MM.1S (cell line): ENCODE measurements at regions not wholly inside any gene's neighbourhood (a gene's known extent, or its start where the extent isn't known, plus 50 kb on each side); places are given as distances from the start of the nearest gene placed in this dataset.

Source experiments
- EZH2phosphoT487 ChIP-seq: fragments of 300-600 bp; sonication (generic); IDR thresholded peaks from 2 replicates; pipeline ENCODE4 v1.6.1; 2018; ENCODE audit warnings: antibody characterized with exemption, low read length
- TF ChIP-seq, protein P1 (sequence below): fragments of 300-600 bp; sonication (generic); IDR thresholded peaks from 2 replicates; pipeline ENCODE4 v1.5.1; 2016; ENCODE audit warnings: antibody characterized with exemption, low read length, mixed read lengths

DNA sequence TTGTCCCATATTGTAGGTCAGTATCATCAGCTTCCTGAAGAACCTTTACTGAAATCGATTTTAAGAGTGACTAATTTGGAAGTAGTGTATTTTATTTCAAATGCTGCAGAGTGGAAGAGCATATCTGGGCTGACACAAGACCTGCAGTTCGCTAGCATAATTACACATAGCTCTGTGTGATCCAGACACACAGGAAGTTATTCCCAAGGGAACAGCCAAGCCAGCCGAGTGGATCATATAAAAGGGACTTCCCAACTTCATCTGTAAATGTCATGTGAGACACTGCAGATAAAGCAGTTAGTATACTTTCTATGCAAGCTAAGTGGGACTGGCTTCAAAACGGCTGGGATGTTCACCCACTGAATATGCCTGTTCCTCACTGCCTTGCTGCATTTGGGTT lies 760.4 kb downstream of the SLITRK1 start:
- TF ChIP-seq, protein P1, sequence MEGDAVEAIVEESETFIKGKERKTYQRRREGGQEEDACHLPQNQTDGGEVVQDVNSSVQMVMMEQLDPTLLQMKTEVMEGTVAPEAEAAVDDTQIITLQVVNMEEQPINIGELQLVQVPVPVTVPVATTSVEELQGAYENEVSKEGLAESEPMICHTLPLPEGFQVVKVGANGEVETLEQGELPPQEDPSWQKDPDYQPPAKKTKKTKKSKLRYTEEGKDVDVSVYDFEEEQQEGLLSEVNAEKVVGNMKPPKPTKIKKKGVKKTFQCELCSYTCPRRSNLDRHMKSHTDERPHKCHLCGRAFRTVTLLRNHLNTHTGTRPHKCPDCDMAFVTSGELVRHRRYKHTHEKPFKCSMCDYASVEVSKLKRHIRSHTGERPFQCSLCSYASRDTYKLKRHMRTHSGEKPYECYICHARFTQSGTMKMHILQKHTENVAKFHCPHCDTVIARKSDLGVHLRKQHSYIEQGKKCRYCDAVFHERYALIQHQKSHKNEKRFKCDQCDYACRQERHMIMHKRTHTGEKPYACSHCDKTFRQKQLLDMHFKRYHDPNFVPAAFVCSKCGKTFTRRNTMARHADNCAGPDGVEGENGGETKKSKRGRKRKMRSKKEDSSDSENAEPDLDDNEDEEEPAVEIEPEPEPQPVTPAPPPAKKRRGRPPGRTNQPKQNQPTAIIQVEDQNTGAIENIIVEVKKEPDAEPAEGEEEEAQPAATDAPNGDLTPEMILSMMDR: no peak
- no peak for TF ChIP-seq EZH2phosphoT487
